Erythroblast (primary cell): ENCODE measurements at regions not wholly inside any gene's neighbourhood (a gene's known extent, or its start where the extent isn't known, plus 50 kb on each side); places are given as distances from the start of the nearest gene placed in this dataset.

ENCODE experiments used
- GATA1 ChIP-seq: IDR thresholded peaks from 2 replicates; pipeline ENCODE4 v1.6.1; 2011; ENCODE audit warnings: low read depth, mild to moderate bottlenecking, control low read depth, low read length, moderate library complexity
- POLR2A ChIP-seq: IDR thresholded peaks from 2 replicates; pipeline ENCODE4 v1.6.1; 2011; ENCODE audit warnings: mild to moderate bottlenecking, low read length

- no peak for TF ChIP-seq POLR2A
- no peak for TF ChIP-seq GATA1
Observed at GRCh38 chr10:78924319-78925003, 144.3 kb upstream of the ZMIZ1 start.
